ENCODE measurements at regions not wholly inside any gene's neighbourhood (a gene's known extent, or its start where the extent isn't known, plus 50 kb on each side); places are given as distances from the start of the nearest gene placed in this dataset.

- no peak for TF ChIP-seq FOXA1 (IDR thresholded peaks at IDR 0.05)
- TF ChIP-seq, protein P1, sequence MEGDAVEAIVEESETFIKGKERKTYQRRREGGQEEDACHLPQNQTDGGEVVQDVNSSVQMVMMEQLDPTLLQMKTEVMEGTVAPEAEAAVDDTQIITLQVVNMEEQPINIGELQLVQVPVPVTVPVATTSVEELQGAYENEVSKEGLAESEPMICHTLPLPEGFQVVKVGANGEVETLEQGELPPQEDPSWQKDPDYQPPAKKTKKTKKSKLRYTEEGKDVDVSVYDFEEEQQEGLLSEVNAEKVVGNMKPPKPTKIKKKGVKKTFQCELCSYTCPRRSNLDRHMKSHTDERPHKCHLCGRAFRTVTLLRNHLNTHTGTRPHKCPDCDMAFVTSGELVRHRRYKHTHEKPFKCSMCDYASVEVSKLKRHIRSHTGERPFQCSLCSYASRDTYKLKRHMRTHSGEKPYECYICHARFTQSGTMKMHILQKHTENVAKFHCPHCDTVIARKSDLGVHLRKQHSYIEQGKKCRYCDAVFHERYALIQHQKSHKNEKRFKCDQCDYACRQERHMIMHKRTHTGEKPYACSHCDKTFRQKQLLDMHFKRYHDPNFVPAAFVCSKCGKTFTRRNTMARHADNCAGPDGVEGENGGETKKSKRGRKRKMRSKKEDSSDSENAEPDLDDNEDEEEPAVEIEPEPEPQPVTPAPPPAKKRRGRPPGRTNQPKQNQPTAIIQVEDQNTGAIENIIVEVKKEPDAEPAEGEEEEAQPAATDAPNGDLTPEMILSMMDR (IDR thresholded peaks at IDR 0.05; ENCODE audit: low read depth, low read length, missing input control) = no peak
- no peak for TF ChIP-seq ATF3 (IDR thresholded peaks at IDR 0.05)
- TF ChIP-seq YY1 (IDR thresholded peaks at IDR 0.05) = no peak
- no peak for TF ChIP-seq REST (IDR thresholded peaks at IDR 0.05)
- TF ChIP-seq EGR1 (IDR thresholded peaks at IDR 0.05; ENCODE audit: low read depth in 2 of 2) = no peak
- TF ChIP-seq JUND (IDR thresholded peaks at IDR 0.05) = no peak
- no peak for TF ChIP-seq RAD21 (IDR thresholded peaks at IDR 0.05)
- TF ChIP-seq TAF1 (conservative IDR thresholded peaks at IDR 0.05) = no peak
- TF ChIP-seq HNF4A (conservative IDR thresholded peaks at IDR 0.05) = no peak
- TF ChIP-seq SP1 (IDR thresholded peaks at IDR 0.05) = no peak
Observed at GRCh38 chr16:49067776-49068175, 213.9 kb downstream of the CBLN1 start.
